CD4-positive, alpha-beta T cell treated with Interferon alpha-2 for 1 hour (primary cell): ENCODE measurements at regions not wholly inside any gene's neighbourhood (a gene's known extent, or its start where the extent isn't known, plus 50 kb on each side); places are given as distances from the start of the nearest gene placed in this dataset.

ENCODE experiments used
- DNase-seq, 2 donors: peaks; one replicate each; pipeline ENCODE4 v3.0.0-alpha.2; 2020 to 2022

- DNase-seq: no peak
Measured at GRCh38 chr5:5613261-5613990, 190.9 kb downstream of the ICE1 start.

- no peak for DNase-seq
Measured at GRCh38 chr5:5612096-5612495, 189.6 kb downstream of the ICE1 start.

GRCh38 chr5:5609935-5610334, 187.5 kb downstream of the ICE1 start:
- DNase-seq: no peak

DNA sequence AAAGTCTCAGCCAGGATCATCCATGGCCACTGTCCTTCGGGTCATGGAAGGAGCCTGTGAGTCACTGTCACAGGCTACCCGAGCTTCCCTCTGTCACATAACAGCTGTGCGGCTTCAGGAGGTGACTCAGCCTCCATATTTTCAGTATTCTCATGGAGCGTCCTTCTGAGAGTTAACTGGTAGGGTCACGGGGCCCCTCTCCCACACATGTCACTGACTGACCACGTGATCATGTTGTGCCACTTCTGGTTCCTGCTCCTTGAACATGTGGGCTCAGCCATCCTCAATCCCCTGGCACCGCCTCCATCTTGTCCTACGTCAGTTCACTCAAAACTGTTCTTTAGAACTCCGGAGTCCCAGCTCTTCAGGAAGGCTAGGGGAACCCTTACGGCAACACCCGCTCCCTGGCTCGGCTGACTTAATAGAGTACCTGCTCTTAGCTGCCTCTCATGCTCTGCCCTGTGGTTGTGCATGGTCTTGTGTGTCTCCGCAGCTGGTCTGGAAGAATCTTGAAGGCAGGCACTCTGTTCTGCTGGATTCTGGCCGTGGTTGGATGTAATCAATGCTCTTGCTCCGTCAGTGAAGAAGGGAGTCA, 182.8 kb downstream of the ICE1 start:
- DNase-seq: no peak

DNA sequence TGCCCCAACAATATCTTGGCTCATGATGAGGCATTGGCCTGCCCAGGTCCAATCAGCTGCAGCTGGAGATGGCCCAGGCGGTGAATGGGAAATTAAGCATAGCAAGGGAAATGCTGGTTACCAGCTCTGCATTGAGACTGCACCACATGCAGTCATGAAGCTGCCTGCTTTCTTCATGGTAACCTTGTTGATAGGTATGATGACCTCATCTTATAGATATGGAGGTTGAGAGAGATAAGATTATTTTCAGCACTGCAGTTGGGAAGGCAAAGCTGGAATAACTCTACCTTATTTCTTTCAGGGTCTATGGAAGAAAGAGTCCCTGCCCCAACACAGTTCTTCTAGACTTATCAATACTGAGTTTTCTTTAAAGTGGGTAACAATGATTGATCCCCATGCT, 180.1 kb downstream of the ICE1 start:
- DNase-seq: no peak

DNA sequence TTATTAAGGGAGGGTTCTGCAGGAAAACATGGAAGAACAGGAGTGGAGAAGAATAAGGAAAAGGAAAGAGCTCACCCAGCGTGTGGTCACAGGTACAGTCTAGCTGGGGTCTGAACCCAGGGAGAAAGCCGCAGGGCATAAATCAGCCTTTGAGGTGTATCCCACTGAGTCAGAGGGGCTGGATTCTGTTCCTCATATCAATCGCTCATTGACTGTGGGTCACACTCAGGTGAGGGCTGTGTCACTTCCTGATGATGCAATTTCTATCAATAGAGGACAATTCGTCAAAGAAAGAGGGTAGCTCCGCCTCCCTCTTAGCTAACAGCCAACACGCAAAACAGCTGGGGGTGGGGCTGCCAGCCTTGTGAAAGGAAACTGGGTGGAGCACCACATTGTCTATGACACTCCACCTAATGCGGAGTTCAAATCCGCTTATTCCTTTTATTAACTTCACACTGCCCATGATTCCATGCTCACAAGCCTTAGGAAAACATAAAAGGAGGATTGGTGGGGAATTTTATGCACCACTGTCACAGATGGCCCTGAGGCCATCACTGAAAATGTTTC, 176.2 kb downstream of the ICE1 start:
- DNase-seq: no peak

- no peak for DNase-seq
Measured at GRCh38 chr5:5593391-5593790, 170.9 kb downstream of the ICE1 start.

- no peak for DNase-seq
Measured at GRCh38 chr5:5592541-5592940, 170.1 kb downstream of the ICE1 start.

DNA sequence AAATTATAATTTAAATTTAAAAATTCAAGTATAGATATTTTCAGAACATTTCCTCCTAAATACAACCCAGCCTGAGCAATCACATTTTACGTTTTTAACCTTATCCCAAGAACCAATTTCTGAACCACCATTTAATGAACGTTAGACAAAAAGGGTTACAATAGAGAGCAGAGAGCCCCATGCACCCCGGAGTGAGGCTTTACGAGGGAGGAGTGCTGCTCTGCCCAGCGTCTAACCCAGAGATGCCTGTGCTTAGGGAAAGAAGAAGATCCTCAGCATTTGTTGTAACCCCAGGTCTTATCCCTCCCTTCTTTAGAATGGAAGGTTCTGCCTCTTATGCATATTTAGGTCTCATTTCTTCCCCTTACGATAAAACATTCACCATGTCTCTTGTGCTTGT, 169.1 kb downstream of the ICE1 start:
- no peak for DNase-seq

DNA sequence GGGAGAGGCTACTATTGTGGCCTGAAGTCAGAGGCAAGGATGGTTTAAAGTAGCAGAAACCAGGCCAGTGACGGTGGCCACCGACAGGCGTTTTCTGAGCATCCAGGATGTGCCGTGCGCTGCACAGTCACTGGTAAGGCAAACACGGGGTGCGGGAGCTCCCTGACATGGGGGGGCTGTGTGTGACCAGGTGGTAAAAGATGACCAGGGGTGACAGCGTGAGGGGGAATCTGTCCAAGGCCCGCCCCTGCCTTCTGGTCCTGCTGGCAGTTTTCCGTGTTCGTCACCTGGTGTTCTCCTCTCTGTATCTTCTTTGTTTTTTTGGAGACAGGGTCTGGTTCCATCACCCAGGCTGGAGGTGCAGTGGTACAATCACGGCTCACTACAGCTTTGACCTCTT, 167.4 kb downstream of the ICE1 start:
- no peak for DNase-seq

DNA sequence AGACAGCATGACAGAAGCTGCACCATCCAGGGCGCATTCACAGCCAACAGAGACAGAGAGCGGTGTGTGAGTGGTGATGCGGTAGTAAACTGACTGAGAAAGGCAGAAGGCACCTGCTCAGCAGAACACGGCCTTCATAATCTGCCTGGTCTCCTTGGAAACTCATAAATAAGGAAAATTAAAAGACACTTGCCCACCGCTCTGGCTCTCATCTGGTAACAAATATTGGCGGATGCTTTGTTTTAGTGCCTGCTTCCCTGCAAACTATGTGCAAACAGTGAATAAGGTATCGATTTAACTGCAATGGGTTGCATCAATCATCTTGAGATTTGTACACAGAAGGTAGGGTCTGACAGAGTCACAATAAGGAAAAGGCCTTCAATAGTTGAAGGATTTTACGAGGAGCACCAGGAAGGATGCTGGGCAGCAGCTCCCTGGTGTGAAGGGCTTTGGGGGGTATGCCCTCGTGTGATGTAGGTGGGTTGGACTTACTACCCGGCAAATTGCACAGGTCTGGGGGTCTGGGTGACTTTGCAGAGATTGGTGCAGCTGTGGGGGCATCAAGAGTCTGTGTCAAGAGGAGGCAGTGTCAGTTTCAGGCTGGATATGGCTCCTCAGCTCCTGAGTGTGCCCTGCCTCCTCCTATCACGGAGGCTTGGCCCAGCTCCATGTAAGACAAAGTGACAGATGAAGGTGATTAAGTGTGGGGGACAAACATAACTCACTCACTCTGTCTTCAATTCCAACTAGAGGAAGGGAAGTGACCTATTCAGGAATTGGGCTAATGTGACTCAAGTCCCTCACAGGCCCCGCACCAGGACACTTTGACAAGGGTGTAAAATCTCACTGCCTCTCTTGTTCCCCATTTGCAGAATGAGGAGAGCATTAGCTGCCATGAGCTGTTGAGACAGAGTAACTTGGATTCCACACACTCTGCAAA, 166.7 kb downstream of the ICE1 start:
- no peak for DNase-seq

DNA sequence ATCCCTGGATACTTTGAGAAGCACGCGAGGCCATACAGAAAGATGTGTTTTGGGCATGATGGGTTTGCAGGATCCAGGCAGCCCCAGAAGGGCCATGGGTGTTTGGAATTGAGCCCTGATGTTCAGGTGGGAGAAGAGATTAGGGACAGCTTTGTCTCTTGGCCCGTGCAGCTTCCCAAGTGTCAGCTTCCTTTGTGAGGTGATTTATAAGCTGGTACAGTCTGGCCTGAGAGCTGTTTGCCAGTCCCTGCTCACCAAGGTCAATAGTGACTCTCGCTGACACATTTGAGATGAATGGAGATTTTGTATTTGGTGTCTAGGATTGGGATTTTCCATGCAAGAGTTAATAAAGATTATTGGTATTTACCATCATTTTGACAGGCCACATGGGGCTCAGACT, 165.9 kb downstream of the ICE1 start:
- no peak for DNase-seq

DNA sequence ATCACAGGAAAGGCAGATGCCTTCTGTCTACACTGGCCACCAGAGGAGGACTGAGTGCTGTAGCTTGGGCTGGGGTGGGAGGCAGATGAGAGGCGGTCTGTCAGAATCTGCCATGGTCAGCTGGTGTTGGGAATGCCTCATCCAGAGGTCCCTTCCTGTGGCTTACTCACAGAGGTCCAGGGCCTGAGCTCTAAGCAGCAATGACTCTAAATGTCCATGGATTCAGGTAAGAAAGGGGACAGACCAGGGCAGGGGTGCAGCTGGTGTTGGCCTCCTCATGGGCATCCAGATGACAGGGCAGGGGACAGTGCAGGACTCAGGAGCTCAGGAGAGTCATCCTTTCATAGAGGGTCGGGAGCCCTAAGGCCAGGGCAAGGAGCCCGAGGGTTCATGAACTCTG, 165.0 kb downstream of the ICE1 start:
- no peak for DNase-seq

GRCh38 chr5:5586721-5587120, 164.2 kb downstream of the ICE1 start:
- DNase-seq: no peak

DNA sequence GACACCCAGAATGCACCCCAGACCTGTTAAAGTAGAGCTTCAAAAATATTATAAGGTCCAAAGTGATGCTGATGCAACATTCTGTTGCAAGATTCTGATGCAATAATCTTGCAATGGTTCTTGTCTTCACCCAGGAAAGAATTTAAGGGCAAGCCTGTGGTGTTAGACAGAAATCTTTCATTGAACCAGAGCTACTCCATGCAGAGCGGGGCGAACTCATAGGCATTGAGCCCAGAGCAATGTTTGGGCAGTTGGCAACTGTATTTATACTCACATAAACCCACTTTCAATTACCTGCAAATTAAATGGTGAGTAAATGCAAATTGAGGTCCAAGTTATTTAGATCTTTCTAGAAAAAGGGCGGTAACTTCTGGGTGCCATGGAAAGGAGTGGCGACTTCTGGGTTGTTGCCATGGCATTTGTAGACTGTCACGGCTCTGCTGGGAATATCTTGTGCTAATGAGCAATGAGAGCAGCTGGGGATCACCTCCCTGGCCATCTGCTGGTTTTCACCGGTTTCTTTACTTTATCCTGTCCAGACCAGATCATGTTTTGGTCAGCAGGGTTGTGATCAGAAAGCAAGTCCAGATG, 163.4 kb downstream of the ICE1 start:
- DNase-seq: no peak

DNA sequence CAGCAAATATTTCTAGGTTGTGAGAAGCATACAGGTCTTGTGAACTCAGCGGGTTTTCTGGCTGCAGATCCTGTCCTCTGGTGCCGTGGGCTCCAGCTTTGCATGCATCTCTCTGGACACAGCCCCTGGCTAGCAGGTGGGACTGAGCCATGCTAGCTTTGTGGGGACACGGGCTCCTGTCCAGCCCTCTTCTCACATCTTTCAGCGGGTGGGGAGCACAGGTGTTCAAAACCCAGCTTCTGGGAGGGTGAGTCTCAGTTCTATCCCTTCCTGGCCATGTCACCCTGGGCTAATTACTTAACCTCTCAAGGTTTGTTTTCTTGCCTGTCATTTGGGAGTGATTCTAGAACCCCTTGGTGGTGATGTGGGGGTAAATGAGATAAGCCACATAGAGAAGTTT, 162.3 kb downstream of the ICE1 start:
- no peak for DNase-seq

DNA sequence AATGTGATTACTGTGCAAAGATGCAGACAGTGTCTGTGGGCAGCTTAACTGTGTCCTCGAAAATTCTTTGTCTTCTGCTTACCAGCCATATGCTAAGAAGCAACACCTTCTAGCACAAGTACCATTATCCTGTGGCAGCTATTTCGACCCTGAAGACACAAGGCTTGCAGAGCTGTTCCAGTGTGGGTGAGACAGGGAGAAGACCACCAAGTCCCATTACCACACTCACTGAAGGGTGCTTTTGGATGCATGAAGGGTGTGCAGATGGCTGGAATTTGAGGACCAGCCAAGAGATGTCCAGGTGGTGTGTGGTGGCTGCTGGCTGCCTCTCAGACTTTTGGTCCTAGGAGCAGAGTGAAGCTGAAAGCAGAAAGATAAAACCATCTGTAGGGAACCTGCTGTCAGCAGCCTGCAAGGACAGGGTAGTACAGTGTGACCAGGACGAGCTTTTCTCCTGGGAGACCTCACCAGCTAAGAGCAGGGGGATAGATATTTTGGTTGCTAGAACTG, 161.8 kb downstream of the ICE1 start:
- DNase-seq: no peak

DNA sequence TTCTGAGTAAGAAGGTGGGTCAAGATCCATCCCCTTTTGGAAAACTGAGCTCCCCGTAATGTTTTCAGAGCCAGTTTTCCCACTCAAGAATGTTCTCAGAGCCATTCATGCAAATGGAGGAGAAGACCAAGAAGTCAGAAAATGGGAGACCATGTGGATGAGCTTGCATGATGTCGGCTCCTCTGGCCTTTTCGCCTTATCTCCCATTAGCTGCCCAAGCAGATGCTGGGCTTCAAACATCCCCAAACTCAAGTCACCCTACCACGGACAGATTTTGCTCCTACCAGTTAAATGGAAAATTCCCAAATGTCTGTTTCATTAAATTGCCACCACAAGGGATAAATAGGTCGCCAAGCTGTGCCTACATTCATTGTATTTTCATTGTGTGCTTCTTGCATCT, 161.4 kb downstream of the ICE1 start:
- no peak for DNase-seq

GRCh38 chr5:5583023-5583765, 160.7 kb downstream of the ICE1 start:
- no peak for DNase-seq

- DNase-seq: no peak
Measured at GRCh38 chr5:5581080-5581479, 158.6 kb downstream of the ICE1 start.

GRCh38 chr5:5576744-5577143, 154.3 kb downstream of the ICE1 start:
- no peak for DNase-seq

GRCh38 chr5:5575461-5575860, 153.0 kb downstream of the ICE1 start:
- DNase-seq: no peak
